ENCODE measurements at regions not wholly inside any gene's neighbourhood (a gene's known extent, or its start where the extent isn't known, plus 50 kb on each side); places are given as distances from the start of the nearest gene placed in this dataset.

- DNase-seq: no peak
These were observed 149.6 kb downstream of the SLC38A6 start for GRCh38 chr14:61130512-61131260.

- no peak for DNase-seq
These were observed 148.2 kb downstream of the SLC38A6 start for GRCh38 chr14:61129168-61129745.

- no peak for DNase-seq
These were observed 147.5 kb downstream of the SLC38A6 start for GRCh38 chr14:61128382-61129167.

GRCh38 chr14:61126603-61127498 lies 145.8 kb downstream of the SLC38A6 start:
- DNase-seq: no peak

- DNase-seq: no peak
These were observed 145.0 kb downstream of the SLC38A6 start for GRCh38 chr14:61125867-61126572.

- DNase-seq: no peak
These were observed 144.2 kb downstream of the SLC38A6 start for GRCh38 chr14:61125041-61125866.

GRCh38 chr14:61122862-61123261 lies 141.8 kb downstream of the SLC38A6 start:
- no peak for DNase-seq

GRCh38 chr14:61121355-61121787 lies 140.3 kb downstream of the SLC38A6 start:
- DNase-seq: no peak

- DNase-seq: no peak
These were observed 139.5 kb downstream of the SLC38A6 start for GRCh38 chr14:61120576-61120975.

GRCh38 chr14:61119006-61119405 lies 138.0 kb downstream of the SLC38A6 start:
- DNase-seq: no peak

- no peak for DNase-seq
These were observed 135.3 kb downstream of the SLC38A6 start for GRCh38 chr14:61116369-61116768.

- DNase-seq: no peak
These were observed 132.6 kb downstream of the SLC38A6 start for GRCh38 chr14:61113561-61114225.

- no peak for DNase-seq
These were observed 131.5 kb downstream of the SLC38A6 start for GRCh38 chr14:61112506-61112905.

- no peak for DNase-seq
These were observed 130.7 kb downstream of the SLC38A6 start for GRCh38 chr14:61111731-61112130.

- no peak for DNase-seq
These were observed 130.2 kb downstream of the SLC38A6 start for GRCh38 chr14:61111209-61111665.

- no peak for DNase-seq
These were observed 129.5 kb downstream of the SLC38A6 start for GRCh38 chr14:61110316-61111082.

- no peak for DNase-seq
These were observed 128.2 kb downstream of the SLC38A6 start for GRCh38 chr14:61109288-61109687.

GRCh38 chr14:61108496-61109141 lies 127.6 kb downstream of the SLC38A6 start:
- DNase-seq: no peak

GRCh38 chr14:61107869-61108493 lies 126.9 kb downstream of the SLC38A6 start:
- no peak for DNase-seq
